ENCODE measurements at regions not wholly inside any gene's neighbourhood (a gene's known extent, or its start where the extent isn't known, plus 50 kb on each side); places are given as distances from the start of the nearest gene placed in this dataset.

DNA sequence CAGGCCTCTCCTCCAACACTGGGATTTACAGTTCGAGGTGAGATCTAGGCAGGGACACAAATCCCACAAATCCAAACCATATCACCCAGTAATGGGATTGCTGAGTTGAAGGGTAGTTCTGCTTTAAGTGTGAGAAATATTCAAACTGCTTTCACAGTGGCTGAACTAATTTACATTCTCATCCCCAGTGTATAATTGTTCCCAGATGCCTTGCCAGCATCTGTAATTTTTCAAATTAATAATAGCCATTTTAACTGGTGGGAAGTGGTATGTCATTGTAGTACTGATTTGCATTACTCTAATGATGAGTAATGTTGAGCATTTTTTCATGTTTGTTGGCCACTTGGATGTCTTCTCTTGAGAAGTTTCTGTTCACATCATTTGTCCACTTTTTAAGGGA is 592.8 kb upstream of the GRM3 start:
- TF ChIP-seq, protein P1, sequence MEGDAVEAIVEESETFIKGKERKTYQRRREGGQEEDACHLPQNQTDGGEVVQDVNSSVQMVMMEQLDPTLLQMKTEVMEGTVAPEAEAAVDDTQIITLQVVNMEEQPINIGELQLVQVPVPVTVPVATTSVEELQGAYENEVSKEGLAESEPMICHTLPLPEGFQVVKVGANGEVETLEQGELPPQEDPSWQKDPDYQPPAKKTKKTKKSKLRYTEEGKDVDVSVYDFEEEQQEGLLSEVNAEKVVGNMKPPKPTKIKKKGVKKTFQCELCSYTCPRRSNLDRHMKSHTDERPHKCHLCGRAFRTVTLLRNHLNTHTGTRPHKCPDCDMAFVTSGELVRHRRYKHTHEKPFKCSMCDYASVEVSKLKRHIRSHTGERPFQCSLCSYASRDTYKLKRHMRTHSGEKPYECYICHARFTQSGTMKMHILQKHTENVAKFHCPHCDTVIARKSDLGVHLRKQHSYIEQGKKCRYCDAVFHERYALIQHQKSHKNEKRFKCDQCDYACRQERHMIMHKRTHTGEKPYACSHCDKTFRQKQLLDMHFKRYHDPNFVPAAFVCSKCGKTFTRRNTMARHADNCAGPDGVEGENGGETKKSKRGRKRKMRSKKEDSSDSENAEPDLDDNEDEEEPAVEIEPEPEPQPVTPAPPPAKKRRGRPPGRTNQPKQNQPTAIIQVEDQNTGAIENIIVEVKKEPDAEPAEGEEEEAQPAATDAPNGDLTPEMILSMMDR (IDR thresholded peaks at IDR 0.05 in 4 of 5, conservative IDR thresholded peaks at IDR 0.05 in 1 of 5), result no peak
- no peak for TF ChIP-seq POLR2A (IDR thresholded peaks at IDR 0.05)
